Neural cell (in vitro differentiated cells): ENCODE measurements at regions not wholly inside any gene's neighbourhood (a gene's known extent, or its start where the extent isn't known, plus 50 kb on each side); places are given as distances from the start of the nearest gene placed in this dataset.

Source experiments
- H2AFZ ChIP-seq: fragments of 200-600, 300-800 bp; sonication (generic), shearing (Covaris generic); 2 replicates; pipeline ENCODE4 v1.6.0; 2014; ENCODE audit warnings: low read depth, mild to moderate bottlenecking, antibody characterized with exemption, low read length, moderate library complexity
- H3F3A ChIP-seq: fragments of 200-600 bp; shearing (Covaris generic); 2 replicates; pipeline ENCODE4 v1.6.1; 2016; ENCODE audit warnings: mild to moderate bottlenecking, moderate library complexity, mixed read lengths, antibody characterized with exemption, low read length; ENCODE audit not compliant: insufficient read depth, poor library complexity, severe bottlenecking
- H3K27ac ChIP-seq: fragments of 200-600, 300-800 bp; sonication (generic), shearing (Covaris generic); 2 replicates; pipeline ENCODE4 v1.5.1; 2014; ENCODE audit warnings: mild to moderate bottlenecking, low read length, moderate library complexity
- H3K27me3 ChIP-seq: fragments of 300-800, 200-600 bp; sonication (generic), shearing (Covaris generic); 2 replicates; pipeline ENCODE4 v1.6.0; 2014; ENCODE audit warnings: mild to moderate bottlenecking, low read depth, low read length, moderate library complexity; ENCODE audit not compliant: insufficient read depth
- H3K36me3 ChIP-seq: fragments of 300-800, 200-600 bp; sonication (generic), shearing (Covaris generic); 2 replicates; pipeline ENCODE4 v1.5.1; 2014; ENCODE audit warnings: mild to moderate bottlenecking, antibody characterized with exemption, low read length, moderate library complexity; ENCODE audit not compliant: insufficient read depth
- H3K4me2 ChIP-seq: fragments of 300-800, 200-600 bp; sonication (generic), shearing (Covaris generic); 2 replicates; pipeline ENCODE4 v1.6.0; 2014; ENCODE audit warnings: mild to moderate bottlenecking, low read length
- H3K4me3 ChIP-seq: fragments of 300-800, 200-600 bp; sonication (generic), shearing (Covaris generic); 2 replicates; pipeline ENCODE4 v1.5.1; 2014; ENCODE audit warnings: mild to moderate bottlenecking, low read length, moderate library complexity
- H3K79me2 ChIP-seq: fragments of 200-600 bp; shearing (Covaris generic); replicated peaks from 2 replicates; pipeline ENCODE4 v1.6.0; 2014; ENCODE audit warnings: mild to moderate bottlenecking, low read length, moderate library complexity; ENCODE audit not compliant: insufficient read depth
- H3K9ac ChIP-seq: fragments of 300-800, 200-600 bp; sonication (generic), shearing (Covaris generic); 2 replicates; pipeline ENCODE4 v1.6.1; 2016; ENCODE audit warnings: mild to moderate bottlenecking, low read length, mixed read lengths
- H3K9me2 ChIP-seq: fragments of 200-600 bp; shearing (Covaris generic); 2 replicates; pipeline ENCODE4 v1.6.1; 2016; ENCODE audit warnings: mild to moderate bottlenecking, low read length, mixed read lengths; ENCODE audit not compliant: insufficient read depth
- H3K9me3 ChIP-seq: fragments of 200-600, 300-800 bp; sonication (generic), shearing (Covaris generic); 2 replicates; pipeline ENCODE4 v1.6.1; 2016; ENCODE audit warnings: mild to moderate bottlenecking, mixed run types, low read length, moderate library complexity, mixed read lengths
- H4K20me1 ChIP-seq: fragments of 200-600 bp; shearing (Covaris generic); 2 replicates; pipeline ENCODE4 v1.6.1; 2016; ENCODE audit warnings: mild to moderate bottlenecking, mixed run types; ENCODE audit not compliant: insufficient read depth
- CTCF ChIP-seq: fragments of 450-650 bp; IDR thresholded peaks from 2 replicates; pipeline ENCODE4 v1.5.1; 2014; ENCODE audit warnings: antibody characterized with exemption, mild to moderate bottlenecking, moderate library complexity; ENCODE audit not compliant: poor library complexity, severe bottlenecking
- EP300 ChIP-seq: fragments of 450-650 bp; conservative IDR thresholded peaks from 2 replicates; pipeline ENCODE4 v1.6.1; 2014; ENCODE audit warnings: antibody characterized with exemption, mild to moderate bottlenecking, moderate library complexity; ENCODE audit not compliant: poor library complexity, severe bottlenecking
- EZH2 ChIP-seq: fragments of 200-600, 300-800 bp; shearing (Covaris generic), sonication (generic); IDR thresholded peaks from 2 replicates; pipeline ENCODE4 v1.6.1; 2014; ENCODE audit warnings: antibody characterized with exemption, low read length, borderline replicate concordance, mild to moderate bottlenecking; ENCODE audit not compliant: insufficient read depth, poor library complexity, severe bottlenecking
- MXI1 ChIP-seq: fragments of 450-650 bp; conservative IDR thresholded peaks from 2 replicates; pipeline ENCODE4 v1.6.1; 2014; ENCODE audit warnings: antibody characterized with exemption, mild to moderate bottlenecking; ENCODE audit not compliant: poor library complexity, severe bottlenecking
- POLR2AphosphoS5 ChIP-seq: IDR thresholded peaks from 2 replicates; pipeline ENCODE4 v1.6.1; 2012
- RAD21 ChIP-seq: fragments of 450-650 bp; conservative IDR thresholded peaks from 2 replicates; pipeline ENCODE4 v1.6.1; 2014; ENCODE audit warnings: antibody characterized with exemption, mild to moderate bottlenecking, moderate library complexity
- REST ChIP-seq: IDR thresholded peaks from 2 replicates; pipeline ENCODE4 v1.6.1; 2012; ENCODE audit warnings: borderline replicate concordance
- SMC3 ChIP-seq: fragments of 450-650 bp; conservative IDR thresholded peaks from 2 replicates; pipeline ENCODE4 v1.6.1; 2014; ENCODE audit warnings: antibody characterized with exemption, mild to moderate bottlenecking, moderate library complexity; ENCODE audit not compliant: poor library complexity
- TAF1 ChIP-seq: IDR thresholded peaks from 2 replicates; pipeline ENCODE4 v1.6.1; 2012; ENCODE audit warnings: low read depth

- H3K9ac ChIP-seq: no peak overlapping the region
- H3K9me2 ChIP-seq: no peaks in the 10 kb centered on the region
- H3K36me3 ChIP-seq: no peaks in the 10 kb centered on the region
- H3K27me3 ChIP-seq: no peaks in the 10 kb centered on the region
- H3K79me2 ChIP-seq: no peaks in the 10 kb centered on the region
- H3K4me2 ChIP-seq: no peak overlapping the region
- no peak overlapping the region for H2AFZ ChIP-seq
- H3K4me3 ChIP-seq: no peak overlapping the region
- H4K20me1 ChIP-seq: no peaks in the 10 kb centered on the region
- no peak for TF ChIP-seq MXI1
- TF ChIP-seq RAD21: no peak
- TF ChIP-seq SMC3: no peak
- TF ChIP-seq TAF1: no peak
- TF ChIP-seq CTCF: no peak
- H3F3A ChIP-seq: no peaks in the 10 kb centered on the region
- H3K9me3 ChIP-seq: no peaks in the 10 kb centered on the region
- no peak overlapping the region for H3K27ac ChIP-seq
These were observed 96.4 kb upstream of the TEX51 start for GRCh38 chr2:126802316-126802715.

DNA sequence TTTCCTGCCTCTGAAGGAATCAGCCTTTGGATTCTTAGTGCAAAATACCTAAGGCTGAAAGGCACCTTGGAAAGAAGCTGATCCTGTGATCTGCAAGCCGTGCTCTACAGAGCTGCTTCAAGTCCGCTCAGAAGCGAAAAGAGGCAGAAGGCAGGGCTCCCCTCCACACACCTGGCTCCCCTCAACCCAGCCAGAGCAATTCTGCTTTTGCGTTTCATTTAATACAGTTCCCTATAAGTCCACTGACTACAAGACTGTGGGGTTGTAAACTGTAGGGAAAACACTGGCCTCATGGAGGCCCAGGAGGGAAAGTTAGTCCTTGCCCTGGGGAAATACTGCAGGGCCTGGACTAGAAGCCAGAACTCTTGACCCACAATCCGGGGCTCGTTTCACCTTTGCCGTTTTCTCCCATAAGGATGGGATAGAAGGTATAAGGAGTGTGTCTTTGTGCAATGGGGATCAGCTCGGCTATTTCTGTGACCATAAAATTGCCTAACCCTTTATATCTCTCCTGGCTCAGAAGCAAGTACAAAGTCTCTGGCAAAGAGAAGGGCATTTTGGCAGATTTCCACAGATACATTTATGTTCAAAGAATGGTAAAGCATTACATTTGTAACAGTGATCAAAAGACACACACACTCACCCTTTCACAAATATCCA is 95.8 kb upstream of the TEX51 start:
- Histone ChIP-seq H3F3A (no peaks in the 10 kb centered on the region), H3K27ac (no peak overlapping the region), H2AFZ (no peak overlapping the region), H3K9ac (no peak overlapping the region), H3K9me2 (no peaks in the 10 kb centered on the region), H3K79me2 (no peaks in the 10 kb centered on the region), H3K27me3 (no peaks in the 10 kb centered on the region), H3K36me3 (no peaks in the 10 kb centered on the region), H3K4me3 (no peak overlapping the region), H3K9me3 (no peaks in the 10 kb centered on the region), H3K4me2 (no peak overlapping the region), H4K20me1 (no peaks in the 10 kb centered on the region)
- TF ChIP-seq TAF1 (no peak), POLR2AphosphoS5 (no peak), MXI1 (no peak), RAD21 (no peak), EZH2 (no peak), REST (no peak), EP300 (no peak), CTCF (no peak)
